ENCODE measurements at regions not wholly inside any gene's neighbourhood (a gene's known extent, or its start where the extent isn't known, plus 50 kb on each side); places are given as distances from the start of the nearest gene placed in this dataset.

GRCh38 chr10:47091421-47091820, 180.2 kb downstream of the PTPN20 start:
- no peak for TF ChIP-seq CTCF (IDR thresholded peaks at IDR 0.05)
- no peak for TF ChIP-seq EP300 (IDR thresholded peaks at IDR 0.05)
